ENCODE measurements at regions not wholly inside any gene's neighbourhood (a gene's known extent, or its start where the extent isn't known, plus 50 kb on each side); places are given as distances from the start of the nearest gene placed in this dataset.

GRCh38 chr19:32047788-32048187, 297.6 kb upstream of the ZNF507 start:
- no peak for TF ChIP-seq POLR2A (IDR thresholded peaks at IDR 0.05; ENCODE audit: control extremely low read depth in 1 of 2, low read depth in 2 of 2, low read length in 2 of 2)
- no peak for TF ChIP-seq ZNF274 (IDR thresholded peaks at IDR 0.05; ENCODE audit: borderline replicate concordance, extremely low read depth, low read length)
- TF ChIP-seq CTCF (IDR thresholded peaks at IDR 0.05; ENCODE audit: control extremely low read depth in 1 of 3, insufficient read depth in 1 of 3, low read depth in 1 of 3, low read length in 3 of 3) = no peak
- no peak for TF ChIP-seq MAX (IDR thresholded peaks at IDR 0.05)
- no peak for TF ChIP-seq EZH2 (IDR thresholded peaks at IDR 0.05; ENCODE audit: low read depth, low read length, severe bottlenecking)
- TF ChIP-seq, protein P1, sequence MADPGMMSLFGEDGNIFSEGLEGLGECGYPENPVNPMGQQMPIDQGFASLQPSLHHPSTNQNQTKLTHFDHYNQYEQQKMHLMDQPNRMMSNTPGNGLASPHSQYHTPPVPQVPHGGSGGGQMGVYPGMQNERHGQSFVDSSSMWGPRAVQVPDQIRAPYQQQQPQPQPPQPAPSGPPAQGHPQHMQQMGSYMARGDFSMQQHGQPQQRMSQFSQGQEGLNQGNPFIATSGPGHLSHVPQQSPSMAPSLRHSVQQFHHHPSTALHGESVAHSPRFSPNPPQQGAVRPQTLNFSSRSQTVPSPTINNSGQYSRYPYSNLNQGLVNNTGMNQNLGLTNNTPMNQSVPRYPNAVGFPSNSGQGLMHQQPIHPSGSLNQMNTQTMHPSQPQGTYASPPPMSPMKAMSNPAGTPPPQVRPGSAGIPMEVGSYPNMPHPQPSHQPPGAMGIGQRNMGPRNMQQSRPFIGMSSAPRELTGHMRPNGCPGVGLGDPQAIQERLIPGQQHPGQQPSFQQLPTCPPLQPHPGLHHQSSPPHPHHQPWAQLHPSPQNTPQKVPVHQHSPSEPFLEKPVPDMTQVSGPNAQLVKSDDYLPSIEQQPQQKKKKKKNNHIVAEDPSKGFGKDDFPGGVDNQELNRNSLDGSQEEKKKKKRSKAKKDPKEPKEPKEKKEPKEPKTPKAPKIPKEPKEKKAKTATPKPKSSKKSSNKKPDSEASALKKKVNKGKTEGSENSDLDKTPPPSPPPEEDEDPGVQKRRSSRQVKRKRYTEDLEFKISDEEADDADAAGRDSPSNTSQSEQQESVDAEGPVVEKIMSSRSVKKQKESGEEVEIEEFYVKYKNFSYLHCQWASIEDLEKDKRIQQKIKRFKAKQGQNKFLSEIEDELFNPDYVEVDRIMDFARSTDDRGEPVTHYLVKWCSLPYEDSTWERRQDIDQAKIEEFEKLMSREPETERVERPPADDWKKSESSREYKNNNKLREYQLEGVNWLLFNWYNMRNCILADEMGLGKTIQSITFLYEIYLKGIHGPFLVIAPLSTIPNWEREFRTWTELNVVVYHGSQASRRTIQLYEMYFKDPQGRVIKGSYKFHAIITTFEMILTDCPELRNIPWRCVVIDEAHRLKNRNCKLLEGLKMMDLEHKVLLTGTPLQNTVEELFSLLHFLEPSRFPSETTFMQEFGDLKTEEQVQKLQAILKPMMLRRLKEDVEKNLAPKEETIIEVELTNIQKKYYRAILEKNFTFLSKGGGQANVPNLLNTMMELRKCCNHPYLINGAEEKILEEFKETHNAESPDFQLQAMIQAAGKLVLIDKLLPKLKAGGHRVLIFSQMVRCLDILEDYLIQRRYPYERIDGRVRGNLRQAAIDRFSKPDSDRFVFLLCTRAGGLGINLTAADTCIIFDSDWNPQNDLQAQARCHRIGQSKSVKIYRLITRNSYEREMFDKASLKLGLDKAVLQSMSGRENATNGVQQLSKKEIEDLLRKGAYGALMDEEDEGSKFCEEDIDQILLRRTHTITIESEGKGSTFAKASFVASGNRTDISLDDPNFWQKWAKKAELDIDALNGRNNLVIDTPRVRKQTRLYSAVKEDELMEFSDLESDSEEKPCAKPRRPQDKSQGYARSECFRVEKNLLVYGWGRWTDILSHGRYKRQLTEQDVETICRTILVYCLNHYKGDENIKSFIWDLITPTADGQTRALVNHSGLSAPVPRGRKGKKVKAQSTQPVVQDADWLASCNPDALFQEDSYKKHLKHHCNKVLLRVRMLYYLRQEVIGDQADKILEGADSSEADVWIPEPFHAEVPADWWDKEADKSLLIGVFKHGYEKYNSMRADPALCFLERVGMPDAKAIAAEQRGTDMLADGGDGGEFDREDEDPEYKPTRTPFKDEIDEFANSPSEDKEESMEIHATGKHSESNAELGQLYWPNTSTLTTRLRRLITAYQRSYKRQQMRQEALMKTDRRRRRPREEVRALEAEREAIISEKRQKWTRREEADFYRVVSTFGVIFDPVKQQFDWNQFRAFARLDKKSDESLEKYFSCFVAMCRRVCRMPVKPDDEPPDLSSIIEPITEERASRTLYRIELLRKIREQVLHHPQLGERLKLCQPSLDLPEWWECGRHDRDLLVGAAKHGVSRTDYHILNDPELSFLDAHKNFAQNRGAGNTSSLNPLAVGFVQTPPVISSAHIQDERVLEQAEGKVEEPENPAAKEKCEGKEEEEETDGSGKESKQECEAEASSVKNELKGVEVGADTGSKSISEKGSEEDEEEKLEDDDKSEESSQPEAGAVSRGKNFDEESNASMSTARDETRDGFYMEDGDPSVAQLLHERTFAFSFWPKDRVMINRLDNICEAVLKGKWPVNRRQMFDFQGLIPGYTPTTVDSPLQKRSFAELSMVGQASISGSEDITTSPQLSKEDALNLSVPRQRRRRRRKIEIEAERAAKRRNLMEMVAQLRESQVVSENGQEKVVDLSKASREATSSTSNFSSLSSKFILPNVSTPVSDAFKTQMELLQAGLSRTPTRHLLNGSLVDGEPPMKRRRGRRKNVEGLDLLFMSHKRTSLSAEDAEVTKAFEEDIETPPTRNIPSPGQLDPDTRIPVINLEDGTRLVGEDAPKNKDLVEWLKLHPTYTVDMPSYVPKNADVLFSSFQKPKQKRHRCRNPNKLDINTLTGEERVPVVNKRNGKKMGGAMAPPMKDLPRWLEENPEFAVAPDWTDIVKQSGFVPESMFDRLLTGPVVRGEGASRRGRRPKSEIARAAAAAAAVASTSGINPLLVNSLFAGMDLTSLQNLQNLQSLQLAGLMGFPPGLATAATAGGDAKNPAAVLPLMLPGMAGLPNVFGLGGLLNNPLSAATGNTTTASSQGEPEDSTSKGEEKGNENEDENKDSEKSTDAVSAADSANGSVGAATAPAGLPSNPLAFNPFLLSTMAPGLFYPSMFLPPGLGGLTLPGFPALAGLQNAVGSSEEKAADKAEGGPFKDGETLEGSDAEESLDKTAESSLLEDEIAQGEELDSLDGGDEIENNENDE (IDR thresholded peaks at IDR 0.05; ENCODE audit: insufficient replicate concordance, low read length) = no peak
- TF ChIP-seq POLR2AphosphoS5 (IDR thresholded peaks at IDR 0.05; ENCODE audit: low read depth, low read length) = no peak
